Heart left ventricle (tissue), 16 donors: ENCODE measurements at regions not wholly inside any gene's neighbourhood (a gene's known extent, or its start where the extent isn't known, plus 50 kb on each side); places are given as distances from the start of the nearest gene placed in this dataset.

Experiments used
- ATAC-seq, 4 donors: fragments of 200-7000 bp; cut with Tn5 transposase; one replicate each; pipeline ENCODE4 v1.9.1; 2020 to 2022; ENCODE audit warnings: moderate library complexity in 4 of 4, mild to moderate bottlenecking in 3 of 4, moderate number of reproducible peaks in 1 of 4
- DNase-seq, 5 donors: peaks; one replicate each; pipeline ENCODE4 v3.0.0-alpha.2; 2020
- H3K27ac ChIP-seq, 12 donors: fragments of 200-600 bp; sonication (generic) in 4 of 12; one replicate each; pipeline versions ENCODE4 v1.5.0 to v1.8.0; 2016 to 2022; ENCODE audit warnings: mild to moderate bottlenecking in 2 of 12
- H3K27me3 ChIP-seq, 9 donors: fragments of 200-600 bp; sonication (generic) in 2 of 9; one replicate each; pipeline versions ENCODE4 v1.5.1 to v1.8.0; 2016 to 2022; ENCODE audit warnings: mild to moderate bottlenecking in 3 of 9
- H3K36me3 ChIP-seq, 9 donors: fragments of 200-600 bp; sonication (generic) in 2 of 9; one replicate each; pipeline versions ENCODE4 v1.5.0 to v1.8.0; 2018 to 2022; ENCODE audit warnings: mild to moderate bottlenecking in 2 of 9
- H3K4me1 ChIP-seq, 12 donors: fragments of 200-600 bp; sonication (generic) in 4 of 12; one replicate each; pipeline versions ENCODE4 v1.5.0 to v1.8.0; 2016 to 2022; ENCODE audit warnings: mild to moderate bottlenecking in 3 of 12
- H3K4me3 ChIP-seq, 12 donors: fragments of 200-600 bp; sonication (generic) in 4 of 12; one replicate each; pipeline versions ENCODE4 v1.5.0 to v1.8.0; 2017 to 2022; ENCODE audit warnings: mild to moderate bottlenecking in 9 of 12, moderate library complexity in 4 of 12
- H3K9me3 ChIP-seq, 12 donors: fragments of 200-600 bp; sonication (generic) in 4 of 12; one replicate each; pipeline versions ENCODE4 v1.5.0 to v1.8.0; 2016 to 2022; ENCODE audit warnings: mild to moderate bottlenecking in 1 of 12
- CTCF ChIP-seq, 12 donors: fragments of 200-600 bp; sonication (generic) in 4 of 12; IDR thresholded peaks; one replicate each; pipeline versions ENCODE4 v1.5.0 to v1.8.0; 2018 to 2022; ENCODE audit warnings: antibody characterized with exemption in 12 of 12, mild to moderate bottlenecking in 5 of 12
- POLR2A ChIP-seq, 2 donors: fragments of 450-650 bp; IDR thresholded peaks; one replicate each; pipeline ENCODE4 v1.6.1; 2017; ENCODE audit warnings: antibody characterized with exemption in 2 of 2, mild to moderate bottlenecking in 2 of 2, moderate library complexity in 2 of 2
- WGBS, 4 donors: extraction: QIAGEN DNeasy Blood & Tissue Kit in 2 of 4; methylation state at CpG; one replicate each; pipeline versions ENCODE4 v1.1.5 to v1.1.7; 2013 to 2018; 5-methylcytosine and 5-hydroxymethylcytosine counted together
- intact Hi-C, 10 donors: fragments of 100-400 bp; cut with DNase I; formaldehyde crosslinking; loops; one replicate each; pipeline versions ENCODE4 v1.11.1 to v1.14.2; 2022
- donor health status: ischemic (EF 13 %, LVEDD 7.1; RV severe dilation, severe dysfunction).
- donor health status: healthy with polysubstance abuse.
- donor health status: DM: no; HTN: yes; CAD: no.
- donor health status: DM: no; HTN: no; CAD: no.
- donor health status: ischemic (EF 25% LVEDD 6.9; RV normal size, moderate dysfunction).
- donor health status: ischemic (EF 25% LVEDD 5.7; RV mildly dilated, moderate dysfunction).
- donor health status: healthy.
- donor health status: DM: yes; HTN: yes; CAD: no.
- donor health status: ischemic (EF 35%, LVEDD 5.7; RV mildly dilated, moderate dysfunction).
- donor health status: nonischemic (EF 11% LVEDD 7.7; RV severe dilation, severe dysfunction).
- donor health status: DM: yes; HTN: yes; CAD: no.
- donor health status: PGD.
- donor health status: ischemic (EF 29% LVEDD 5.4; RV normal size, mild dysfunction).
- donor health status: nonischemic (EF 23%, LVEDD 6.1; RV moderate dilation, normal function).

DNA sequence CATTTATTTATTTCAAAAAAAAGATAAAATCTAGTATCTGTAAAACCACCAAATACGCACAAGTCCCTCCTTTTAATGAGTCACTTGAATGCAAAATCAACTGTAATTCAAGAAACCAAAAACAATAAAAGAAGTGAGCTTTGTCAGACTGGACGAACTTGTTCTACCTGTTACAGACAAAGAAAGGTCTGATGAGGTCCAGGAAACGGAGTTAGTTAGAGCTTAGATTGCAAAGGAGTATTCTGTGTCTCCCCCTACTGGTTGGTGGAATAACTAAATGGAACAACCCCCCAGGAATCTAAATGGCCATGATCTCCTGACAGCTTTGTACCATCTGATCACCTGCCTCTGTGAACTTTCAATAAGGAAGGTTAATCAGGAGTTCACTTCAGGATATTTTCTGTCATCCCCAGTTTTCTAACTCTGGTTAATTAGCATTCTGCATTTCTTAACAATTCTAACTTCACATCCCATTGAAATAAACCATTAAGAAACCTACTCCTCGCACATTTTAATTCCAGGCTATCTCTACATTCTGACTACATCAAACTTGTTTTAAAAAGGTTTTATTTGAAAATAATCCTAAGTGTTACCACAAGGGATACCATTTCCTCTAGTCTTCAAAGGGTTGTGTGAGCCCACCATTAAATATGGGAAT is 333.0 kb upstream of the SATB1 start:
- TF ChIP-seq CTCF (IDR thresholded peaks at IDR 0.05): peak in 11 of 12 donors; percentile 20 to 64 (median 41)
- no peak for TF ChIP-seq POLR2A (IDR thresholded peaks at IDR 0.05)
- H3K4me3 ChIP-seq: no peak overlapping the region
- no peaks in the 10 kb centered on the region for H3K4me1 ChIP-seq
- H3K36me3 ChIP-seq: no peaks in the 10 kb centered on the region
- intact Hi-C loops: loop anchor here in 5 of 10 donors (2.0 to 10.0 kb wide), 3 partner anchors 193 to 201 kb away; no protein-coding TSS in a partner anchor
- H3K27me3 ChIP-seq: no peaks in the 10 kb centered on the region
- 45 to 49% (median 47%) methylated on average over 4 of the region's 4 CpGs for WGBS, 4 donors
- DNase-seq (no peak), ATAC-seq (peak in 3 of 4 donors; percentile 36 to 61 (median 53))
- H3K27ac ChIP-seq: no peak overlapping the region
- H3K9me3 ChIP-seq: no peaks in the 10 kb centered on the region

GRCh38 chr3:18757476-18757875 is 332.3 kb upstream of the SATB1 start:
- intact Hi-C loops: loop anchor here in 5 of 10 donors (2.0 to 10.0 kb wide), 3 partner anchors 193 to 200 kb away; no protein-coding TSS in a partner anchor
- no peak overlapping the region for H3K27ac ChIP-seq
- H3K4me3 ChIP-seq: no peak overlapping the region
- ATAC-seq (no peak), DNase-seq (no peak)
- no peaks in the 10 kb centered on the region for H3K36me3 ChIP-seq
- no peaks in the 10 kb centered on the region for H3K9me3 ChIP-seq
- TF ChIP-seq POLR2A (IDR thresholded peaks at IDR 0.05) (no peak), CTCF (IDR thresholded peaks at IDR 0.05) (no peak)
- 86 to 94% (median 91%) methylated on average over 3 of the region's 3 CpGs for WGBS, 4 donors
- H3K27me3 ChIP-seq: no peaks in the 10 kb centered on the region
- no peaks in the 10 kb centered on the region for H3K4me1 ChIP-seq

DNA sequence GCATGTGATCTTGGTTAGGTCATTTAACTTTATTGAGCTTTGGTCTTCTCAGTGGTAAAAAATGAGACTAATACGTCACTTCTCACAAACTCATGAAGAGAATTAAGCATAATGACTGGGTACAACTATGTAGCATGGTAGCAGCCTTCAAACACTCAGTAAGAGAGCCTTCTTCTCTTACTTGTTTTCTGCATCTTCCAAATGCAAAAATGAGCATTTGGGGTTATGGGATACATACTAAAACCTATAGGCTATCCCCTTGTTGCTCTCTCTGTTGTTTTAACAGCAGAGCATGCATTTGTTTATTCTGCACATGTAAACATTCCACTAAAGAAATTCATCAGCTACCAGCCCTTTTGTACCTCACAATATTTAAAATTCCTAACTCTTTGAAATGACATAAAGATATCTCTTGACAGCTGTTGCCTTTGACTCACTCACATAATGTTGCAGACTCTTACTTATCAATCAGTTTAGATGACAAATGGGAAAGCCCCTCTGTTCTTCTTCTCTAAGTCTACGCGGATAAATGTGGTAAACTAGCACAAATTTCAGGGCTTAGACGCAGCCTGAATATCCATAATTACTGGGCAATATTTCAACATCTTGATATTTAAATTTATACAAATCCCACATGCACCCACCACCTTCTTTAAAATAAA is 327.3 kb upstream of the SATB1 start:
- 85 to 89% (median 87%) methylated on average over 4 of the region's 4 CpGs for WGBS, 4 donors
- no peak for DNase-seq
- intact Hi-C loops: loop anchor here in 2 of 10 donors (10.0 kb wide), 1 partner anchor 188 kb away; no protein-coding TSS in a partner anchor
- no peaks in the 10 kb centered on the region for H3K27me3 ChIP-seq
- no peak for TF ChIP-seq POLR2A (IDR thresholded peaks at IDR 0.05)
- TF ChIP-seq CTCF (IDR thresholded peaks at IDR 0.05): no peak
- no peaks in the 10 kb centered on the region for H3K9me3 ChIP-seq
- H3K36me3 ChIP-seq: no peaks in the 10 kb centered on the region
- no peak overlapping the region for H3K27ac ChIP-seq
- no peak overlapping the region for H3K4me3 ChIP-seq
- peaks cover 0 to 5% (median 0%) of the 10 kb centered on the region in 12 donors for H3K4me1 ChIP-seq
- ATAC-seq: no peak

- H3K9me3 ChIP-seq: no peaks in the 10 kb centered on the region
- H3K27me3 ChIP-seq: no peaks in the 10 kb centered on the region
- DNase-seq (no peak), ATAC-seq (no peak)
- WGBS, 4 donors: 61 to 68% (median 64%) methylated on average over 1 of the region's 1 CpG
- intact Hi-C loops: loop anchor here in 2 of 10 donors (10.0 kb wide), 1 partner anchor 187 kb away; no protein-coding TSS in a partner anchor
- H3K27ac ChIP-seq: no peak overlapping the region
- no peak overlapping the region for H3K4me3 ChIP-seq
- TF ChIP-seq POLR2A (IDR thresholded peaks at IDR 0.05) (no peak), CTCF (IDR thresholded peaks at IDR 0.05) (no peak)
- H3K4me1 ChIP-seq: peaks cover 0 to 14% (median 0%) of the 10 kb centered on the region in 12 donors
- H3K36me3 ChIP-seq: no peaks in the 10 kb centered on the region
Observed at GRCh38 chr3:18751514-18751913, 326.4 kb upstream of the SATB1 start.
